ENCODE measurements at regions not wholly inside any gene's neighbourhood (a gene's known extent, or its start where the extent isn't known, plus 50 kb on each side); places are given as distances from the start of the nearest gene placed in this dataset.

GRCh38 chrX:134172588-134173259, 64.3 kb upstream of the CCDC160 start:
- Histone ChIP-seq H3K18ac (ENCODE audit: low read depth in 1 of 2, low read length in 2 of 2) (no peak overlapping the region), H3K27me3 (ENCODE audit: control insufficient read depth in 1 of 2, insufficient read depth in 1 of 2, low read length in 2 of 2) (peaks cover 15 to 54% of the 10 kb centered on the region in 2 experiments), H3K9me3 (ENCODE audit: control insufficient read depth, low read length) (no peaks in the 10 kb centered on the region), H2BK12ac (ENCODE audit: low read length in 2 of 2) (no peak overlapping the region), H4K91ac (ENCODE audit: low read length) (no peak overlapping the region), H4K8ac (ENCODE audit: low read length) (no peak overlapping the region), H3K14ac (ENCODE audit: low read length in 2 of 2) (no peak overlapping the region), H3K4me1 (ENCODE audit: control insufficient read depth, insufficient read depth, low read depth, low read length) (peaks cover 12% of the 10 kb centered on the region), H3K9ac (ENCODE audit: low read length) (no peak overlapping the region), H3K36me3 (ENCODE audit: control insufficient read depth in 1 of 2, insufficient read depth in 2 of 2, low read depth in 1 of 2, low read length in 2 of 2) (no peaks in the 10 kb centered on the region), H2BK15ac (ENCODE audit: low read depth, poor library complexity, severe bottlenecking) (no peak overlapping the region), H2BK5ac (ENCODE audit: low read depth, low read length, poor library complexity, severe bottlenecking) (no peak overlapping the region), H3K4me3 (ENCODE audit: insufficient read depth in 1 of 2, low read depth in 1 of 2, low read length in 2 of 2) (peak overlapping the region; percentile 50 to 62), H3K4me2 (ENCODE audit: low read length, poor library complexity, severe bottlenecking) (peak overlapping the region; percentile 86), H3K23ac (ENCODE audit: low read length in 2 of 2) (no peak overlapping the region), H2AK5ac (ENCODE audit: low read length, severe bottlenecking) (no peak overlapping the region), H2AFZ (ENCODE audit: low read depth, low read length) (peak overlapping the region; percentile 63), H3K4ac (ENCODE audit: low read depth in 1 of 2, low read length in 2 of 2) (no peak overlapping the region), H2BK120ac (ENCODE audit: low read depth, low read length) (no peak overlapping the region), H3K27ac (ENCODE audit: low read length, poor library complexity, severe bottlenecking) (no peak overlapping the region), H3K79me1 (replicated peaks; ENCODE audit: low read length, poor library complexity, severe bottlenecking) (no peaks in the 10 kb centered on the region)
- peak; percentile 23 for DNase-seq
- WGBS, result 0% methylated on average over 14 of the region's 51 CpGs

GRCh38 chrX:134173541-134174272, 63.3 kb upstream of the CCDC160 start:
- Histone ChIP-seq H3K14ac (ENCODE audit: low read length in 2 of 2) (no peak overlapping the region), H3K4me1 (ENCODE audit: control insufficient read depth, insufficient read depth, low read depth, low read length) (peaks cover 12% of the 10 kb centered on the region), H2BK15ac (ENCODE audit: low read depth, poor library complexity, severe bottlenecking) (no peak overlapping the region), H3K27ac (ENCODE audit: low read length, poor library complexity, severe bottlenecking) (no peak overlapping the region), H2AK5ac (ENCODE audit: low read length, severe bottlenecking) (no peak overlapping the region), H2BK12ac (ENCODE audit: low read length in 2 of 2) (no peak overlapping the region), H3K36me3 (ENCODE audit: control insufficient read depth in 1 of 2, insufficient read depth in 2 of 2, low read depth in 1 of 2, low read length in 2 of 2) (no peaks in the 10 kb centered on the region), H3K18ac (ENCODE audit: low read depth in 1 of 2, low read length in 2 of 2) (no peak overlapping the region), H4K8ac (ENCODE audit: low read length) (no peak overlapping the region), H2AFZ (ENCODE audit: low read depth, low read length) (no peak overlapping the region), H2BK120ac (ENCODE audit: low read depth, low read length) (no peak overlapping the region), H4K91ac (ENCODE audit: low read length) (no peak overlapping the region), H3K23ac (ENCODE audit: low read length in 2 of 2) (no peak overlapping the region), H3K4ac (ENCODE audit: low read depth in 1 of 2, low read length in 2 of 2) (no peak overlapping the region), H2BK5ac (ENCODE audit: low read depth, low read length, poor library complexity, severe bottlenecking) (no peak overlapping the region), H3K9me3 (ENCODE audit: control insufficient read depth, low read length) (no peaks in the 10 kb centered on the region), H3K4me3 (ENCODE audit: insufficient read depth in 1 of 2, low read depth in 1 of 2, low read length in 2 of 2) (no peak overlapping the region), H3K27me3 (ENCODE audit: control insufficient read depth in 1 of 2, insufficient read depth in 1 of 2, low read length in 2 of 2) (peaks cover 15 to 54% of the 10 kb centered on the region in 2 experiments), H3K4me2 (ENCODE audit: low read length, poor library complexity, severe bottlenecking) (peak overlapping the region; percentile 47), H3K9ac (ENCODE audit: low read length) (no peak overlapping the region), H3K79me1 (replicated peaks; ENCODE audit: low read length, poor library complexity, severe bottlenecking) (no peaks in the 10 kb centered on the region)
- WGBS, result 0% methylated on average over 11 of the region's 27 CpGs
- no peak for DNase-seq

- Histone ChIP-seq H2BK12ac (ENCODE audit: low read length in 2 of 2) (no peak overlapping the region), H3K4me1 (ENCODE audit: control insufficient read depth, insufficient read depth, low read depth, low read length) (peaks cover 12% of the 10 kb centered on the region), H2BK15ac (ENCODE audit: low read depth, poor library complexity, severe bottlenecking) (no peak overlapping the region), H3K14ac (ENCODE audit: low read length in 2 of 2) (no peak overlapping the region), H2AFZ (ENCODE audit: low read depth, low read length) (no peak overlapping the region), H3K4me2 (ENCODE audit: low read length, poor library complexity, severe bottlenecking) (no peak overlapping the region), H3K23ac (ENCODE audit: low read length in 2 of 2) (no peak overlapping the region), H3K4ac (ENCODE audit: low read depth in 1 of 2, low read length in 2 of 2) (no peak overlapping the region), H3K9me3 (ENCODE audit: control insufficient read depth, low read length) (no peaks in the 10 kb centered on the region), H2BK120ac (ENCODE audit: low read depth, low read length) (no peak overlapping the region), H3K27me3 (ENCODE audit: control insufficient read depth in 1 of 2, insufficient read depth in 1 of 2, low read length in 2 of 2) (peaks cover 15 to 54% of the 10 kb centered on the region in 2 experiments), H4K91ac (ENCODE audit: low read length) (no peak overlapping the region), H3K36me3 (ENCODE audit: control insufficient read depth in 1 of 2, insufficient read depth in 2 of 2, low read depth in 1 of 2, low read length in 2 of 2) (no peaks in the 10 kb centered on the region), H3K9ac (ENCODE audit: low read length) (no peak overlapping the region), H3K27ac (ENCODE audit: low read length, poor library complexity, severe bottlenecking) (no peak overlapping the region), H2BK5ac (ENCODE audit: low read depth, low read length, poor library complexity, severe bottlenecking) (no peak overlapping the region), H3K18ac (ENCODE audit: low read depth in 1 of 2, low read length in 2 of 2) (no peak overlapping the region), H3K79me1 (replicated peaks; ENCODE audit: low read length, poor library complexity, severe bottlenecking) (no peaks in the 10 kb centered on the region), H2AK5ac (ENCODE audit: low read length, severe bottlenecking) (no peak overlapping the region), H3K4me3 (ENCODE audit: insufficient read depth in 1 of 2, low read depth in 1 of 2, low read length in 2 of 2) (no peak overlapping the region), H4K8ac (ENCODE audit: low read length) (no peak overlapping the region)
- no peak for DNase-seq
- 25% methylated on average over 1 of the region's 4 CpGs for WGBS
Measured at GRCh38 chrX:134174273-134174660, 62.7 kb upstream of the CCDC160 start.

- H3K18ac ChIP-seq (ENCODE audit: low read depth in 1 of 2, low read length in 2 of 2), result no peak overlapping the region
- H3K14ac ChIP-seq (ENCODE audit: low read length in 2 of 2), result no peak overlapping the region
- peaks cover 12% of the 10 kb centered on the region for H3K4me1 ChIP-seq (ENCODE audit: control insufficient read depth, insufficient read depth, low read depth, low read length)
- H3K27me3 ChIP-seq (ENCODE audit: control insufficient read depth in 1 of 2, insufficient read depth in 1 of 2, low read length in 2 of 2), result peaks cover 15 to 51% of the 10 kb centered on the region in 2 experiments
- no peak overlapping the region for H2BK5ac ChIP-seq (ENCODE audit: low read depth, low read length, poor library complexity, severe bottlenecking)
- H2AFZ ChIP-seq (ENCODE audit: low read depth, low read length), result no peak overlapping the region
- H3K23ac ChIP-seq (ENCODE audit: low read length in 2 of 2), result no peak overlapping the region
- no peak overlapping the region for H2BK12ac ChIP-seq (ENCODE audit: low read length in 2 of 2)
- no peak overlapping the region for H2BK15ac ChIP-seq (ENCODE audit: low read depth, poor library complexity, severe bottlenecking)
- no peak overlapping the region for H3K4me2 ChIP-seq (ENCODE audit: low read length, poor library complexity, severe bottlenecking)
- DNase-seq, result no peak
- H3K27ac ChIP-seq (ENCODE audit: low read length, poor library complexity, severe bottlenecking), result no peak overlapping the region
- no peaks in the 10 kb centered on the region for H3K9me3 ChIP-seq (ENCODE audit: control insufficient read depth, low read length)
- no peak overlapping the region for H4K8ac ChIP-seq (ENCODE audit: low read length)
- no peak overlapping the region for H3K4ac ChIP-seq (ENCODE audit: low read depth in 1 of 2, low read length in 2 of 2)
- no peak overlapping the region for H3K9ac ChIP-seq (ENCODE audit: low read length)
- no peak overlapping the region for H2AK5ac ChIP-seq (ENCODE audit: low read length, severe bottlenecking)
- no peaks in the 10 kb centered on the region for H3K36me3 ChIP-seq (ENCODE audit: control insufficient read depth in 1 of 2, insufficient read depth in 2 of 2, low read depth in 1 of 2, low read length in 2 of 2)
- H3K4me3 ChIP-seq (ENCODE audit: insufficient read depth in 1 of 2, low read depth in 1 of 2, low read length in 2 of 2), result no peak overlapping the region
- WGBS, result 16% methylated on average over 7 of the region's 9 CpGs
- H4K91ac ChIP-seq (ENCODE audit: low read length), result no peak overlapping the region
- no peak overlapping the region for H2BK120ac ChIP-seq (ENCODE audit: low read depth, low read length)
- H3K79me1 ChIP-seq (replicated peaks; ENCODE audit: low read length, poor library complexity, severe bottlenecking), result no peaks in the 10 kb centered on the region
Measured at GRCh38 chrX:134174859-134175258, 62.1 kb upstream of the CCDC160 start.
